A673 (cell line): ENCODE measurements at regions not wholly inside any gene's neighbourhood (a gene's known extent, or its start where the extent isn't known, plus 50 kb on each side); places are given as distances from the start of the nearest gene placed in this dataset.

Experiments
- BruUV-seq: library from RNA; stranded (reverse); fragments of 400-500 nt; replicated peaks from 2 replicates; lab custom pipeline; 2021; lab: Mats Ljungman, UMichigan
- CTCF ChIA-PET: fragments of 300-600 bp; sonication (Branson Sonifier 250); formaldehyde crosslinking; loops from one replicate; lab custom pipeline; 2022; ENCODE audit warnings: antibody characterized with exemption; lab: Charles Lee
- POLR2A ChIA-PET: fragments of 300-600 bp; sonication (Branson Sonifier 250); formaldehyde crosslinking; loops from one replicate; lab custom pipeline; 2022; ENCODE audit warnings: antibody characterized with exemption; ENCODE audit not compliant: low non-redundant PET; lab: Charles Lee
- DNase-seq: peaks from one replicate; pipeline ENCODE4 v3.0.0-alpha.2; 2015; ENCODE audit warnings: low spot score
- H3K27ac ChIP-seq: fragments of 200-600 bp; sonication (generic); 2 replicates; pipeline ENCODE4 v1.5.1; 2016; ENCODE audit warnings: mixed run types, low read depth, mild to moderate bottlenecking, mixed read lengths, antibody characterized with exemption, low read length; ENCODE audit not compliant: poor library complexity, severe bottlenecking
- H3K27me3 ChIP-seq: fragments of 200-600 bp; sonication (generic); replicated peaks from 2 replicates; pipeline ENCODE4 v1.6.1; 2017; ENCODE audit warnings: mixed run types, low read depth, mild to moderate bottlenecking, mixed read lengths, antibody characterized with exemption, low read length; ENCODE audit not compliant: insufficient read depth, poor library complexity
- H3K36me3 ChIP-seq: fragments of 200-600 bp; sonication (generic); 2 replicates; pipeline ENCODE4 v1.6.1; 2016; ENCODE audit warnings: mixed run types, mild to moderate bottlenecking, mixed read lengths, antibody characterized with exemption, low read length; ENCODE audit not compliant: insufficient read depth, poor library complexity, severe bottlenecking
- H3K4me1 ChIP-seq: fragments of 200-600 bp; sonication (generic); 2 replicates; pipeline ENCODE4 v1.6.1; 2017; ENCODE audit warnings: mixed run types, mild to moderate bottlenecking, mixed read lengths, antibody characterized with exemption, low read length; ENCODE audit not compliant: insufficient read depth, poor library complexity, severe bottlenecking
- H3K4me3 ChIP-seq: fragments of 200-600 bp; sonication (generic); 2 replicates; pipeline ENCODE4 v1.5.1; 2016; ENCODE audit warnings: low read depth, mixed run types, mild to moderate bottlenecking, mixed read lengths, low read length; ENCODE audit not compliant: poor library complexity, severe bottlenecking
- H3K9me3 ChIP-seq: fragments of 200-600 bp; sonication (generic); 2 replicates; pipeline ENCODE4 v1.6.1; 2016; ENCODE audit warnings: mixed run types, low read depth, mild to moderate bottlenecking, mixed read lengths, antibody characterized with exemption, low read length; ENCODE audit not compliant: poor library complexity, severe bottlenecking
- CTCF ChIP-seq: fragments of 300-800, 200-600 bp; sonication (generic); conservative IDR thresholded peaks from 2 replicates; pipeline ENCODE4 v1.5.1; 2017; ENCODE audit warnings: low read depth, mild to moderate bottlenecking, antibody characterized with exemption, low read length, moderate library complexity, mixed read lengths
- EZH2 ChIP-seq: fragments of 200-600 bp; sonication (generic); IDR thresholded peaks from 2 replicates; pipeline ENCODE4 v1.6.1; 2017; ENCODE audit warnings: borderline replicate concordance, low read depth, mild to moderate bottlenecking, mixed read lengths, antibody characterized with exemption, low read length; ENCODE audit not compliant: poor library complexity, severe bottlenecking
- intact Hi-C: fragments of 100-400 bp; cut with micrococcal nuclease; formaldehyde crosslinking; loops from one replicate; pipeline ENCODE4 v1.10.0; 2022; ENCODE audit not compliant: unreplicated experiment

GRCh38 chr14:100648474-100649172 lies 61.4 kb upstream of the BEGAIN start:
- POLR2A ChIA-PET, result no interaction called here
- Histone ChIP-seq H3K27ac (no peak overlapping the region), H3K4me3 (no peak overlapping the region), H3K27me3 (no peaks in the 10 kb centered on the region), H3K9me3 (no peaks in the 10 kb centered on the region), H3K36me3 (no peaks in the 10 kb centered on the region), H3K4me1 (peaks cover under 1% of the 10 kb centered on the region)
- intact Hi-C loops, result no loop called here
- DNase-seq, result no peak
- no TSS peak for BruUV-seq
- CTCF ChIA-PET, result no interaction called here
- TF ChIP-seq EZH2 (no peak), CTCF (no peak)

GRCh38 chr14:100649173-100649519 lies 61.9 kb upstream of the BEGAIN start:
- DNase-seq, result no peak
- intact Hi-C loops, result no loop called here
- TF ChIP-seq EZH2, result no peak
- no peak for TF ChIP-seq CTCF

GRCh38 chr14:100651999-100652508 lies 64.8 kb upstream of the BEGAIN start:
- H3K4me1 ChIP-seq, result peaks cover 10% of the 10 kb centered on the region
- H3K27ac ChIP-seq, result no peak overlapping the region
- POLR2A ChIA-PET, result no interaction called here
- no peak for TF ChIP-seq EZH2
- no peak for TF ChIP-seq CTCF
- H3K4me3 ChIP-seq, result no peak overlapping the region
- H3K9me3 ChIP-seq, result no peaks in the 10 kb centered on the region
- CTCF ChIA-PET, result interaction anchor here (1.9 kb wide), 1 partner anchor 267 kb away, joined by 10 read pairs; no protein-coding TSS in a partner anchor
- no peaks in the 10 kb centered on the region for H3K27me3 ChIP-seq
- no peaks in the 10 kb centered on the region for H3K36me3 ChIP-seq
- no TSS peak for BruUV-seq
- intact Hi-C loops, result no loop called here
- DNase-seq, result no peak

More at GRCh38 chr14:100649173-100649519, 61.9 kb upstream of the BEGAIN start:
- H3K9me3 ChIP-seq, result no peaks in the 10 kb centered on the region
- ChIA-PET CTCF (no interaction called here), POLR2A (no interaction called here)
- no peaks in the 10 kb centered on the region for H3K27me3 ChIP-seq
- H3K4me1 ChIP-seq, result peaks cover 6% of the 10 kb centered on the region
- BruUV-seq, result no TSS peak
- no peak overlapping the region for H3K27ac ChIP-seq
- no peaks in the 10 kb centered on the region for H3K36me3 ChIP-seq
- H3K4me3 ChIP-seq, result no peak overlapping the region
